ENCODE measurements at regions not wholly inside any gene's neighbourhood (a gene's known extent, or its start where the extent isn't known, plus 50 kb on each side); places are given as distances from the start of the nearest gene placed in this dataset.

GRCh38 chr6:163827143-163827542 lies 412.6 kb downstream of the QKI start:
- TF ChIP-seq, protein P1, sequence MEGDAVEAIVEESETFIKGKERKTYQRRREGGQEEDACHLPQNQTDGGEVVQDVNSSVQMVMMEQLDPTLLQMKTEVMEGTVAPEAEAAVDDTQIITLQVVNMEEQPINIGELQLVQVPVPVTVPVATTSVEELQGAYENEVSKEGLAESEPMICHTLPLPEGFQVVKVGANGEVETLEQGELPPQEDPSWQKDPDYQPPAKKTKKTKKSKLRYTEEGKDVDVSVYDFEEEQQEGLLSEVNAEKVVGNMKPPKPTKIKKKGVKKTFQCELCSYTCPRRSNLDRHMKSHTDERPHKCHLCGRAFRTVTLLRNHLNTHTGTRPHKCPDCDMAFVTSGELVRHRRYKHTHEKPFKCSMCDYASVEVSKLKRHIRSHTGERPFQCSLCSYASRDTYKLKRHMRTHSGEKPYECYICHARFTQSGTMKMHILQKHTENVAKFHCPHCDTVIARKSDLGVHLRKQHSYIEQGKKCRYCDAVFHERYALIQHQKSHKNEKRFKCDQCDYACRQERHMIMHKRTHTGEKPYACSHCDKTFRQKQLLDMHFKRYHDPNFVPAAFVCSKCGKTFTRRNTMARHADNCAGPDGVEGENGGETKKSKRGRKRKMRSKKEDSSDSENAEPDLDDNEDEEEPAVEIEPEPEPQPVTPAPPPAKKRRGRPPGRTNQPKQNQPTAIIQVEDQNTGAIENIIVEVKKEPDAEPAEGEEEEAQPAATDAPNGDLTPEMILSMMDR (IDR thresholded peaks at IDR 0.05 in 4 of 5, conservative IDR thresholded peaks at IDR 0.05 in 1 of 5): no peak
- no peak for TF ChIP-seq POLR2A (IDR thresholded peaks at IDR 0.05)

Measured in gastrocnemius medialis (tissue), 4 donors.